Upper lobe of right lung (tissue), 1 donor: ENCODE measurements at regions not wholly inside any gene's neighbourhood (a gene's known extent, or its start where the extent isn't known, plus 50 kb on each side); places are given as distances from the start of the nearest gene placed in this dataset.

Source experiments
- ATAC-seq: fragments of 200-7000 bp; cut with Tn5 transposase; one replicate; pipeline ENCODE4 v1.9.1; 2020; ENCODE audit warnings: mild to moderate bottlenecking, moderate library complexity
- DNase-seq: peaks from one replicate; pipeline ENCODE4 v3.0.0-alpha.2; 2020
- H3K27ac ChIP-seq: fragments of 200-600 bp; one replicate; pipeline ENCODE4 v1.8.0; 2022
- H3K27me3 ChIP-seq: fragments of 200-600 bp; one replicate; pipeline ENCODE4 v1.8.0; 2022; ENCODE audit warnings: mild to moderate bottlenecking
- H3K36me3 ChIP-seq: fragments of 200-600 bp; one replicate; pipeline ENCODE4 v1.8.0; 2022
- H3K4me1 ChIP-seq: fragments of 200-600 bp; one replicate; pipeline ENCODE4 v1.8.0; 2022
- H3K4me3 ChIP-seq: fragments of 200-600 bp; one replicate; pipeline ENCODE4 v1.8.0; 2022; ENCODE audit warnings: mild to moderate bottlenecking
- H3K9me3 ChIP-seq: fragments of 200-600 bp; one replicate; pipeline ENCODE4 v1.8.0; 2022
- CTCF ChIP-seq: fragments of 200-600 bp; IDR thresholded peaks from one replicate; pipeline ENCODE4 v1.8.0; 2022; ENCODE audit warnings: antibody characterized with exemption
- intact Hi-C: fragments of 100-400 bp; cut with DNase I; formaldehyde crosslinking; loops from one replicate; pipeline ENCODE4 v1.11.0; 2022
- donor health status: DM: no; HTN: yes; CAD: no; lungs with severe emphysema.

GRCh38 chr20:40255365-40255764 lies 433.7 kb downstream of the MAFB start:
- no peak overlapping the region for H3K27ac ChIP-seq
- no peak overlapping the region for H3K4me3 ChIP-seq
- no peaks in the 10 kb centered on the region for H3K4me1 ChIP-seq
- intact Hi-C loops: no loop called here
- no peaks in the 10 kb centered on the region for H3K36me3 ChIP-seq
- peak; percentile 22 for TF ChIP-seq CTCF
- ATAC-seq (no peak), DNase-seq (no peak)
- H3K27me3 ChIP-seq: no peaks in the 10 kb centered on the region
- H3K9me3 ChIP-seq: no peaks in the 10 kb centered on the region

- H3K9me3 ChIP-seq: no peaks in the 10 kb centered on the region
- intact Hi-C loops: no loop called here
- H3K27ac ChIP-seq: no peak overlapping the region
- H3K27me3 ChIP-seq: no peaks in the 10 kb centered on the region
- H3K4me3 ChIP-seq: no peak overlapping the region
- ATAC-seq (no peak), DNase-seq (no peak)
- H3K36me3 ChIP-seq: no peaks in the 10 kb centered on the region
- no peaks in the 10 kb centered on the region for H3K4me1 ChIP-seq
- TF ChIP-seq CTCF: no peak
These were observed 434.8 kb downstream of the MAFB start for GRCh38 chr20:40254023-40254772.

DNA sequence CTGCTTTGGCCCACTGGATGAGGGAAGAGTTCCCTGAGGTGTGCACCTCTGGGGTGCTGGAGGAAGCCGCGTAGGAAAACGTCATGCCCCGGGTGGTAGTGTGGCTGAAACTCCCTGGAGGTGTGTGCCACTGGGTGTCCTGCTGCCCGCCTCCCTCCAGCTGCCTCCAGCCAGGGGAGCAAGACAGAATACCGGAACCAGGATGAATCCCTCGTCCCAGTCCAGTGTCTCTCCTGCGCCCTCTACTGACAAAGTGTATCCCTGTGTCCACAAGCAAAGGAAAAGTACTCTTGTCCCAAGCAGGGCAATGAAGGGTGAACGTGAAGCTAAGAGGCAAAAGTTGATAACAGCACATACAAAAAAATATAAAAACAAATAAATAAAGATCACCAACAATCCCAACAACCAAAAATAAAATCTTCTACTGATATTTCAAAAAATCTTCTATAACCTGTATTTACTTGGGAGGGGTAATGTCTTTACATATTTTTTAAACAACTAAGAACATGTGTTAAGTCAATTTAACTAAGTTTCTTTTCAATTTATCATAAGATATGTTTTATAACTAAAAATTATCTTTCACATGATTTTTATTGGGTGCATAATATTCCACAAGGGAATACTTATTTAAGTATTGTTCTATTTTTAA lies 437.6 kb downstream of the MAFB start:
- DNase-seq (no peak), ATAC-seq (peak; percentile 88)
- Histone ChIP-seq H3K27me3 (no peaks in the 10 kb centered on the region), H3K36me3 (no peaks in the 10 kb centered on the region), H3K9me3 (no peaks in the 10 kb centered on the region), H3K4me3 (no peak overlapping the region), H3K27ac (no peak overlapping the region), H3K4me1 (no peaks in the 10 kb centered on the region)
- TF ChIP-seq CTCF: peak; percentile 55
- intact Hi-C loops: no loop called here

DNA sequence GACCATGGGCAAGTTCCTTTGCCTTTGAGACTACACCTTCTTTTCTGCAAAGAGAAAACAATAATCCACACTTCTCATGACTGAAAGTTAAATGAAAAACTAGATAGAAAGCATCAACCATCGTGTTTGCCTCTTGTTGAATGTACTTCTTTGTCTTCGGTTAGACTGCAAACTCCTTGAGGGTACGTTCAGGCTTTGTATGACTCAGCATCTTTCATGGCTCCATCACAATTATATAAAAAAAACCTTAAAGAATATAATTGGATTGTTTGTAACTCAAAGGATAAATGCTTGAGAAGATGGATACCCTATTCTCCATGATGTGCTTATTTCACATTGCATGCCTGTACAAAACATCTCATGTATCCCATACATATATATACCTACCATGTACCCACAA lies 439.2 kb downstream of the MAFB start:
- Histone ChIP-seq H3K9me3 (no peaks in the 10 kb centered on the region), H3K36me3 (no peaks in the 10 kb centered on the region), H3K27me3 (no peaks in the 10 kb centered on the region), H3K4me3 (no peak overlapping the region), H3K4me1 (no peaks in the 10 kb centered on the region), H3K27ac (no peak overlapping the region)
- no peak for TF ChIP-seq CTCF
- DNase-seq (no peak), ATAC-seq (no peak)
- intact Hi-C loops: no loop called here

- H3K27ac ChIP-seq: no peak overlapping the region
- no peak for ATAC-seq
- intact Hi-C loops: no loop called here
These were observed 443.2 kb downstream of the MAFB start for GRCh38 chr20:40245829-40246228.

More at GRCh38 chr20:40245829-40246228, 443.2 kb downstream of the MAFB start:
- peaks cover 5% of the 10 kb centered on the region for H3K27me3 ChIP-seq
- no peaks in the 10 kb centered on the region for H3K9me3 ChIP-seq
- H3K4me3 ChIP-seq: no peak overlapping the region
- H3K4me1 ChIP-seq: no peaks in the 10 kb centered on the region
- no peaks in the 10 kb centered on the region for H3K36me3 ChIP-seq
- no peak for DNase-seq
- no peak for TF ChIP-seq CTCF
